Stomach (tissue), 8 donors: ENCODE measurements at regions not wholly inside any gene's neighbourhood (a gene's known extent, or its start where the extent isn't known, plus 50 kb on each side); places are given as distances from the start of the nearest gene placed in this dataset.

Experiments
- DNase-seq, 2 donors: peaks; one replicate each; pipeline versions ENCODE4 v3.0.0 to v3.0.0-alpha.2; 2013 to 2019
- H3K27ac ChIP-seq, 5 donors: fragments of 200-600 bp in 4 of 5; sonication (generic) in 4 of 5; one replicate each; pipeline ENCODE4 v1.5.1; 2013 to 2019; ENCODE audit warnings: mild to moderate bottlenecking in 1 of 5, moderate library complexity in 1 of 5
- H3K27me3 ChIP-seq, 3 donors: fragments of 200-600 bp; sonication (generic); one replicate each; pipeline ENCODE4 v1.5.1; 2017 to 2019; ENCODE audit warnings: mixed run types in 1 of 3
- H3K36me3 ChIP-seq, 4 donors: fragments of 200-600 bp; sonication (generic); 1 replicate in 3 of 4; 2 replicates in 1 of 4; pipeline ENCODE4 v1.5.1; 2016 to 2019
- H3K4me1 ChIP-seq, 4 donors: fragments of 200-600 bp; sonication (generic); one replicate each; pipeline ENCODE4 v1.5.1; 2016 to 2019
- H3K4me3 ChIP-seq, 4 donors: fragments of 200-600 bp; sonication (generic) in 3 of 4; one replicate each; pipeline ENCODE4 v1.5.1; 2016 to 2019; ENCODE audit warnings: mild to moderate bottlenecking in 1 of 4
- H3K9me3 ChIP-seq, 4 donors: fragments of 200-600 bp; sonication (generic); one replicate each; pipeline ENCODE4 v1.5.1; 2016 to 2019
- CTCF ChIP-seq, 7 experiments: fragments of 450-650 bp in 4 of 7; fragments of 200-600 bp in 3 of 7; sonication (generic) in 3 of 7; IDR thresholded peaks; one replicate each; pipeline ENCODE4 v1.5.1; 2016 to 2019; ENCODE audit warnings: antibody characterized with exemption in 7 of 7, control low read depth in 2 of 7, mild to moderate bottlenecking in 1 of 7
- EP300 ChIP-seq: sonication (generic); formaldehyde crosslinking; IDR thresholded peaks from one replicate; pipeline ENCODE4 v1.6.1; 2017; ENCODE audit warnings: antibody characterized with exemption
- POLR2A ChIP-seq, 4 donors: fragments of 450-650 bp; IDR thresholded peaks; one replicate each; pipeline ENCODE4 v1.6.1; 2016; ENCODE audit warnings: antibody characterized with exemption in 4 of 4, control low read depth in 2 of 4, mild to moderate bottlenecking in 1 of 4, moderate library complexity in 1 of 4
- POLR2AphosphoS5 ChIP-seq, 3 donors: sonication (generic); formaldehyde crosslinking; IDR thresholded peaks; one replicate each; pipeline ENCODE4 v1.6.1; 2016; ENCODE audit warnings: antibody characterized with exemption in 3 of 3
- WGBS, 5 donors: extraction: QIAGEN DNeasy Blood & Tissue Kit in 3 of 5; methylation state at CpG; one replicate each; pipeline versions ENCODE4 v1.1.5 to v1.1.7; 2013 to 2018; 5-methylcytosine and 5-hydroxymethylcytosine counted together
- intact Hi-C: fragments of 100-400 bp; cut with DNase I; formaldehyde crosslinking; loops from one replicate; pipeline ENCODE4 v1.15.1; 2023; ENCODE audit warnings: low total_unique reads
- donor health status: healthy with polysubstance abuse.
- donor health status: Bipolar disorder and iron deficiency.
- donor health status: healthy.

- TF ChIP-seq EP300, result no peak
- intact Hi-C loops, result no loop called here
- 46 to 70% (median 62%) methylated on average over 3 of the region's 3 CpGs for WGBS, 5 donors
- H3K27me3 ChIP-seq, result no peaks in the 10 kb centered on the region
- H3K4me3 ChIP-seq, result no peak overlapping the region
- no peaks in the 10 kb centered on the region for H3K36me3 ChIP-seq
- H3K4me1 ChIP-seq, result peaks cover 20 to 82% (median 54%) of the 10 kb centered on the region in 4 donors
- H3K27ac ChIP-seq, result peak overlapping the region in 4 of 5 donors; percentile 62 to 83 (median 74)
- no peak for DNase-seq
- H3K9me3 ChIP-seq, result no peaks in the 10 kb centered on the region
Measured at GRCh38 chr3:152197451-152197850, 71.3 kb upstream of the MBNL1 start.

- TF ChIP-seq POLR2AphosphoS5 (IDR thresholded peaks at IDR 0.05), result no peak
- no peak for TF ChIP-seq CTCF (IDR thresholded peaks at IDR 0.05)
- no peak for TF ChIP-seq POLR2A (IDR thresholded peaks at IDR 0.05)
- no peak for TF ChIP-seq EP300
- peaks cover 21 to 82% (median 58%) of the 10 kb centered on the region in 4 donors for H3K4me1 ChIP-seq
- H3K36me3 ChIP-seq, result no peaks in the 10 kb centered on the region
- no peaks in the 10 kb centered on the region for H3K27me3 ChIP-seq
- WGBS, 5 donors, result 19 to 47% (median 29%) methylated on average over 3 of the region's 3 CpGs
- peak overlapping the region; percentile 7 to 83 (median 72) for H3K27ac ChIP-seq
- intact Hi-C loops, result no loop called here
- DNase-seq, result no peak
- H3K9me3 ChIP-seq, result no peaks in the 10 kb centered on the region
- H3K4me3 ChIP-seq, result no peak overlapping the region
Measured at GRCh38 chr3:152197937-152198336, 70.8 kb upstream of the MBNL1 start.

GRCh38 chr3:152198665-152199064 is 70.1 kb upstream of the MBNL1 start:
- intact Hi-C loops, result no loop called here
- H3K4me1 ChIP-seq, result peaks cover 21 to 84% (median 61%) of the 10 kb centered on the region in 4 donors
- WGBS, 5 donors, result 13 to 39% (median 32%) methylated on average over 1 of the region's 1 CpG
- H3K27me3 ChIP-seq, result no peaks in the 10 kb centered on the region
- H3K36me3 ChIP-seq, result no peaks in the 10 kb centered on the region
- H3K4me3 ChIP-seq, result no peak overlapping the region
- H3K27ac ChIP-seq, result peak overlapping the region; percentile 62 to 83 (median 75)
- TF ChIP-seq POLR2A (IDR thresholded peaks at IDR 0.05), result no peak
- no peak for TF ChIP-seq EP300
- no peak for TF ChIP-seq CTCF (IDR thresholded peaks at IDR 0.05)
- TF ChIP-seq POLR2AphosphoS5 (IDR thresholded peaks at IDR 0.05), result no peak
- no peak for DNase-seq
- H3K9me3 ChIP-seq, result no peaks in the 10 kb centered on the region

GRCh38 chr3:152199102-152199840 is 69.5 kb upstream of the MBNL1 start:
- WGBS, 5 donors, result 61 to 80% (median 64%) methylated on average over 3 of the region's 3 CpGs
- Histone ChIP-seq H3K27me3 (no peaks in the 10 kb centered on the region), H3K4me3 (no peak overlapping the region), H3K36me3 (no peaks in the 10 kb centered on the region), H3K4me1 (peaks cover 21 to 83% (median 63%) of the 10 kb centered on the region in 4 donors), H3K9me3 (no peaks in the 10 kb centered on the region), H3K27ac (peak overlapping the region in 4 of 5 donors; percentile 62 to 83 (median 74))
- intact Hi-C loops, result no loop called here
- no peak for TF ChIP-seq CTCF (IDR thresholded peaks at IDR 0.05)
- TF ChIP-seq POLR2AphosphoS5 (IDR thresholded peaks at IDR 0.05), result no peak
- TF ChIP-seq EP300, result no peak
- TF ChIP-seq POLR2A (IDR thresholded peaks at IDR 0.05), result no peak
- DNase-seq, result no peak
